ENCODE measurements at regions not wholly inside any gene's neighbourhood (a gene's known extent, or its start where the extent isn't known, plus 50 kb on each side); places are given as distances from the start of the nearest gene placed in this dataset.

DNA sequence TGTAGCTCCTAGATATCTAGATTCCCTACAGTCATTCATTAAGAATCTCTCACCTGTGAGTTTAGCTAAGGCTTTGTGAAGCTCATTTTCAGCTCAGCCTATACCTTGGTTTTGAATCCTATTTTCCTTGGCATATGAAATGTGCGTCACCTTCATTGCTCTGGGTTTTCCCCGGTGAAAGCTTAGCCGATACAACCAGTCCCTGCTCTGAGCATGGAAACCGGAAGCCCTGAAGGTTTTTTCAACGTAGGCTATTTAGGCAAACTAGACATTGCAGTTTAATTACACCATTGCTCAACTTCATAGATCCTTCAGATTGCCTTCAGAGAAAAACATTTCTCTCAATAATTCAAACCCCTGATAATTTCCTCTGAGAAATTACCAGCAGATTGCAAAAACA, 206.8 kb upstream of the TPRG1 start:
- Histone ChIP-seq H3K4me1 (no peaks in the 10 kb centered on the region), H3K27me3 (no peaks in the 10 kb centered on the region), H3K4me3 (no peak overlapping the region), H3K9me3 (no peaks in the 10 kb centered on the region), H3K36me3 (no peaks in the 10 kb centered on the region), H3K27ac (no peak overlapping the region)
- no peak for DNase-seq (ENCODE audit: extremely low spot score in 2 of 2)
- intact Hi-C loops (cut with DNase I): no loop called here
- TF ChIP-seq, protein P1, sequence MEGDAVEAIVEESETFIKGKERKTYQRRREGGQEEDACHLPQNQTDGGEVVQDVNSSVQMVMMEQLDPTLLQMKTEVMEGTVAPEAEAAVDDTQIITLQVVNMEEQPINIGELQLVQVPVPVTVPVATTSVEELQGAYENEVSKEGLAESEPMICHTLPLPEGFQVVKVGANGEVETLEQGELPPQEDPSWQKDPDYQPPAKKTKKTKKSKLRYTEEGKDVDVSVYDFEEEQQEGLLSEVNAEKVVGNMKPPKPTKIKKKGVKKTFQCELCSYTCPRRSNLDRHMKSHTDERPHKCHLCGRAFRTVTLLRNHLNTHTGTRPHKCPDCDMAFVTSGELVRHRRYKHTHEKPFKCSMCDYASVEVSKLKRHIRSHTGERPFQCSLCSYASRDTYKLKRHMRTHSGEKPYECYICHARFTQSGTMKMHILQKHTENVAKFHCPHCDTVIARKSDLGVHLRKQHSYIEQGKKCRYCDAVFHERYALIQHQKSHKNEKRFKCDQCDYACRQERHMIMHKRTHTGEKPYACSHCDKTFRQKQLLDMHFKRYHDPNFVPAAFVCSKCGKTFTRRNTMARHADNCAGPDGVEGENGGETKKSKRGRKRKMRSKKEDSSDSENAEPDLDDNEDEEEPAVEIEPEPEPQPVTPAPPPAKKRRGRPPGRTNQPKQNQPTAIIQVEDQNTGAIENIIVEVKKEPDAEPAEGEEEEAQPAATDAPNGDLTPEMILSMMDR (IDR thresholded peaks at IDR 0.05): no peak
- TF ChIP-seq POLR2A (IDR thresholded peaks at IDR 0.05): no peak
- no peak for TF ChIP-seq POLR2AphosphoS5 (IDR thresholded peaks at IDR 0.05; ENCODE audit: insufficient read depth in 1 of 2, low read depth in 1 of 2)

DNA sequence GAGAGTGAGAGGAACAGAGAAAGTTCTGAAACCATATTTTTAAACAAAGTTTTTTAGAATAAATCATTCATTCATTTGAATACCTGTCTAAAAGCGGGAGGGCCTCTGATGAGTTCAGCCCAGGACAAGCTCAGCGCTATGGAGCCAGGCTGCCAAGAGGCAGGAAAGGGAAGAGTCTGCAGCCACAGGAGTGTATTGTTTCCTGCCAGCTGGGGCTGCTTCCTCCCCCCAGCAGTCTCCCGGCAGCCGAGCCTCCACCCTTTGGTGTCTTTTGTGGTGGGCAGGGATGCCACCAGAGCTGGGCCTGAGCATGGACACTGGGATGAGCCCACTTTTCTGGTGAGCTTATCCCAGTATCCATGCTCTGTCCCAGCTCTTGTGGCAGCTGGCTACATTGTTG, 199.5 kb upstream of the TPRG1 start:
- no peak for DNase-seq (ENCODE audit: extremely low spot score in 2 of 2)
- H3K4me1 ChIP-seq: peaks cover 38% of the 10 kb centered on the region
- intact Hi-C loops (cut with DNase I): no loop called here
- no peak overlapping the region for H3K4me3 ChIP-seq
- TF ChIP-seq POLR2AphosphoS5 (IDR thresholded peaks at IDR 0.05; ENCODE audit: insufficient read depth in 1 of 2, low read depth in 1 of 2) (no peak), POLR2A (IDR thresholded peaks at IDR 0.05) (no peak)
- TF ChIP-seq, protein P1 (IDR thresholded peaks at IDR 0.05): no peak
- no peaks in the 10 kb centered on the region for H3K36me3 ChIP-seq
- no peaks in the 10 kb centered on the region for H3K9me3 ChIP-seq
- H3K27me3 ChIP-seq: no peaks in the 10 kb centered on the region
- H3K27ac ChIP-seq: no peak overlapping the region

DNA sequence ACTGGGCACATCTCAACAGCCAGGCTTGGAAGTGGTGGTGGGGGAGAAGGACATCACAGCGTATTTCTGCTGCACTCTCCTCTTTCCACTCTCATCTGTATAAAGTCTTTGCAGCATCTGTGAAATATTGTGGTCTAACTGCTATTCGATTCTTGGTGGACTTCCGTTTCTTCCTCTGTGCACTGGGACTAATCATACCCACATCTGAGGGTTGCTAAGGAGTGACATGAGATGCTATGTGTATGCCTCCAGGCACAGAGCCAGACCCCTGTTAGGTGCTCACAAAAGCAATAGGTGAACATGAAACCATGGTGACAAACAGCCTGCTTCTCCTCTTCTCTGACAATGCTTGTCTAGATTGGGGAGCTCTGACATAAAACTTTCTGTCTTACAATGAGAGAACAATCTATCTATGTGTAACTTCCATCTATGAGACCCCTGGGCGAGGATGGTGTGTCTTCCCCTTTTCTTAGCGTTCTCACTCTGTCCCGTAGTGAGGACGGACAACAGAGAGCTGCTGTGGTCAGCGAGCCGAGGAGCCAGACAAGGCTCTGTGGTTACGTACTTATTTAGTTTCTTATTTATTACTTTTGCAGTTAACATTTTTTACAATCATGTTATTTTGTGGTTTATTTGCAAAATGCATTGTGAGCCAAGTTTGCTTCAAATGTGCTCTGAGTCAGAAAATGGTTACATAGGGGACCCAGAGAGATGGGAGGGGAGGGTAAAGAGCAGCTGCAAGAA, 196.7 kb upstream of the TPRG1 start:
- Histone ChIP-seq H3K27me3 (no peaks in the 10 kb centered on the region), H3K36me3 (no peaks in the 10 kb centered on the region), H3K9me3 (no peaks in the 10 kb centered on the region), H3K27ac (peak overlapping the region; percentile 71), H3K4me3 (peak overlapping the region in 1 of 2 donors; percentile 1), H3K4me1 (peaks cover 62% of the 10 kb centered on the region)
- no peak for DNase-seq (ENCODE audit: extremely low spot score in 2 of 2)
- TF ChIP-seq POLR2AphosphoS5 (IDR thresholded peaks at IDR 0.05; ENCODE audit: insufficient read depth in 1 of 2, low read depth in 1 of 2) (no peak), POLR2A (IDR thresholded peaks at IDR 0.05) (no peak)
- TF ChIP-seq, protein P1 (IDR thresholded peaks at IDR 0.05): no peak
- intact Hi-C loops (cut with DNase I): no loop called here

DNA sequence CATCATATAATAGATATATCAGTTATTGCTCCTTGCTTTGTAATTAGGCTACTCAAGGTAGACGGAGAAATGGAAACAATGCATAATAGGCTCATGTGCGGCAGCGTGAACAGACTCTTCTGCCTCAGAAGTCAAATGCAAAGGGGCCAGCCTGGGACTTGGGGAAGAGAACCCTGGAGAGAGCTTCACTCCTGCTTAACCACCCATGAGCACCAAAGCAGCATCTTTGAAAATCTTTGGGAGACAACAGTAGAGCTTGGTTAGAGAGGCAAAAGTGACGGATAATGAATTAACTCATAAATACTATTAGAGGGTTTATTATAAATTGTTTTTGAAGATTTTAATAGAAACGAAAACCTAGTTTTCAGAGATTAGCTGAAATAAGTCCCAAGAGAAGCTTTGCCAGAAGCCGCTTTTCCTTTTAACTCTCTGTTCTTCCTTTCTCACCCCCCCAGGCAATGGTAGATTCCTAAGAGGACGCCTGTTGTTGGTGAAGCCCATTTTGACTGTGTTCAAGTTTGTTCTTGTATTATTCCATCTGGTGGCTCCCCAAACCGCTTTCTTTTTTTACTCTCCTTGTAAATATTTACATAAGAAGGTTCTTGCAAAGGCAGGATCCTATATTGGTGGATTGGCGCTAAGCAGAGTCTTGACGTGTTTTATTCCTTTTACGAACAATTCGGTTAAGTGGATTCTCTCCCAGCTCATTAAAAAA, 196.0 kb upstream of the TPRG1 start:
- intact Hi-C loops (cut with DNase I): no loop called here
- Histone ChIP-seq H3K4me3 (peak overlapping the region in 1 of 2 donors; percentile 1), H3K27ac (peak overlapping the region; percentile 71)

More for the DNA sequence above, 196.0 kb upstream of the TPRG1 start:
- Histone ChIP-seq H3K27me3 (no peaks in the 10 kb centered on the region), H3K36me3 (no peaks in the 10 kb centered on the region), H3K9me3 (no peaks in the 10 kb centered on the region), H3K4me1 (peaks cover 64% of the 10 kb centered on the region)
- TF ChIP-seq POLR2AphosphoS5 (IDR thresholded peaks at IDR 0.05; ENCODE audit: insufficient read depth in 1 of 2, low read depth in 1 of 2) (no peak), POLR2A (IDR thresholded peaks at IDR 0.05) (no peak)
- TF ChIP-seq, protein P1 (IDR thresholded peaks at IDR 0.05): no peak
- DNase-seq (ENCODE audit: extremely low spot score in 2 of 2): no peak

Data from vagina (tissue), 2 donors.